H1 (cell line): ENCODE measurements at regions not wholly inside any gene's neighbourhood (a gene's known extent, or its start where the extent isn't known, plus 50 kb on each side); places are given as distances from the start of the nearest gene placed in this dataset.

Source experiments
- EP300 ChIP-seq, 2 experiments: IDR thresholded peaks; 1 replicate in 1 of 2; 2 replicates in 1 of 2; pipeline ENCODE4 v1.6.1; 2011 to 2012; ENCODE audit warnings: low read depth in 2 of 2, low read length in 2 of 2, mild to moderate bottlenecking in 2 of 2, borderline replicate concordance in 1 of 2, inconsistent platforms in 1 of 2, moderate library complexity in 1 of 2

- TF ChIP-seq EP300 (IDR thresholded peaks at IDR 0.05; ENCODE audit: borderline replicate concordance in 1 of 2, low read depth in 2 of 2, low read length in 2 of 2), result no peak
- TF ChIP-seq, all 59 proteins: peak for 0
Measured at GRCh38 chr7:138313829-138314178, 146.3 kb upstream of the TRIM24 start (continued).
